H1 (cell line): ENCODE measurements at regions not wholly inside any gene's neighbourhood (a gene's known extent, or its start where the extent isn't known, plus 50 kb on each side); places are given as distances from the start of the nearest gene placed in this dataset.

Source experiments
- CTCF ChIA-PET: fragments of 300-600 bp; sonication (Branson Sonifier 250); formaldehyde crosslinking; loops from one replicate; lab custom pipeline; 2021; ENCODE audit not compliant: partially characterized antibody; lab: Charles Lee
- POLR2A ChIA-PET: fragments of 300-600 bp; sonication (Branson Sonifier 250); formaldehyde crosslinking; loops from one replicate; lab custom pipeline; 2021; ENCODE audit warnings: inconsistent platforms; ENCODE audit not compliant: partially characterized antibody; lab: Charles Lee
- DNase-seq, 2 experiments: peaks; one replicate each; pipeline versions ENCODE4 v3.0.0 to v3.0.0-alpha.2; 2010 to 2022; ENCODE audit warnings: low spot score in 2 of 2, low read depth in 1 of 2, mixed read lengths in 1 of 2
- FAIRE-seq: peaks from 2 replicates; lab custom pipeline; 2011; peaks lifted over from hg19 to GRCh38; lab: Jason Lieb, UNC
- H2AFZ ChIP-seq: 2 replicates; pipeline ENCODE4 v1.8.1; 2012; ENCODE audit warnings: low read length, inconsistent platforms
- H2AK5ac ChIP-seq: 2 replicates; pipeline ENCODE4 v1.6.1; 2013; ENCODE audit warnings: low read depth, low read length
- H2BK120ac ChIP-seq: replicated peaks from 2 replicates; pipeline ENCODE3; 2013; ENCODE audit warnings: low read depth, low read length, inconsistent platforms
- H2BK12ac ChIP-seq: 2 replicates; pipeline ENCODE4 v1.6.1; 2013; ENCODE audit warnings: low read depth, low read length
- H2BK15ac ChIP-seq: 2 replicates; pipeline ENCODE4 v1.6.1; 2013; ENCODE audit warnings: low read length
- H2BK20ac ChIP-seq: 2 replicates; pipeline ENCODE4 v1.6.1; 2013; ENCODE audit warnings: low read length
- H2BK5ac ChIP-seq: 2 replicates; pipeline ENCODE4 v1.6.1; 2013; ENCODE audit warnings: low read depth, low read length
- H3K14ac ChIP-seq: 2 replicates; pipeline ENCODE4 v1.6.1; 2013; ENCODE audit warnings: inconsistent platforms; ENCODE audit not compliant: insufficient read length
- H3K18ac ChIP-seq: 2 replicates; pipeline ENCODE4 v1.6.1; 2013; ENCODE audit warnings: low read length; ENCODE audit errors: extremely low read depth
- H3K23ac ChIP-seq: 2 replicates; pipeline ENCODE4 v1.6.1; 2013; ENCODE audit warnings: inconsistent platforms; ENCODE audit not compliant: insufficient read length
- H3K23me2 ChIP-seq: 2 replicates; pipeline ENCODE4 v1.6.1; 2013; ENCODE audit warnings: low read depth, low read length
- H3K27ac ChIP-seq: 2 replicates; pipeline ENCODE4 v1.6.1; 2011; ENCODE audit warnings: low read depth, low read length, inconsistent platforms
- H3K27me3 ChIP-seq, 4 experiments: replicated peaks in 1 of 4; 1 replicate in 1 of 4; 2 replicates in 3 of 4; pipeline versions ENCODE4 v1.6.1 to v1.8.1; 2011 to 2013; ENCODE audit warnings: low read length in 3 of 4, mild to moderate bottlenecking in 3 of 4, inconsistent platforms in 2 of 4, mixed read lengths in 2 of 4, moderate library complexity in 1 of 4; ENCODE audit not compliant: control insufficient read depth in 3 of 4, insufficient read depth in 3 of 4; ENCODE audit errors: extremely low read depth in 1 of 4
- H3K36me3 ChIP-seq, 4 experiments: 2 replicates each; pipeline versions ENCODE4 v1.6.1 to v1.8.1; 2011 to 2013; ENCODE audit warnings: mild to moderate bottlenecking in 4 of 4, low read length in 3 of 4, moderate library complexity in 2 of 4, control low read depth in 1 of 4, inconsistent platforms in 1 of 4; ENCODE audit not compliant: insufficient read depth in 4 of 4, control insufficient read depth in 2 of 4
- H3K4ac ChIP-seq: replicated peaks from 2 replicates; pipeline ENCODE3; 2013; ENCODE audit warnings: low read length, low read depth, mixed read lengths, inconsistent platforms; ENCODE audit not compliant: insufficient read length
- H3K4me1 ChIP-seq, 4 experiments: replicated peaks in 1 of 4; 1 replicate in 1 of 4; 2 replicates in 3 of 4; pipeline versions ENCODE4 v1.6.1 to v1.8.1; 2011 to 2013; ENCODE audit warnings: low read length in 3 of 4, inconsistent platforms in 2 of 4, mixed read lengths in 1 of 4; ENCODE audit not compliant: insufficient read depth in 4 of 4, control insufficient read depth in 3 of 4
- H3K4me2 ChIP-seq, 2 experiments: 2 replicates each; pipeline versions ENCODE4 v1.6.1 to v1.8.1; 2011 to 2013; ENCODE audit warnings: low read depth in 2 of 2, low read length in 2 of 2, control low read depth in 1 of 2, inconsistent platforms in 1 of 2, mild to moderate bottlenecking in 1 of 2; ENCODE audit not compliant: insufficient read depth in 1 of 2
- H3K4me3 ChIP-seq, 4 experiments: fragments of 200-600, 300-600 bp in 1 of 4; sonication (generic), shearing (Covaris generic), sonication (Bioruptor Twin) in 1 of 4; 2 replicates each; pipeline versions ENCODE4 v1.5.1 to v1.8.1; 2011 to 2016; ENCODE audit warnings: low read length in 4 of 4, low read depth in 3 of 4, control low read depth in 2 of 4, inconsistent platforms in 2 of 4, mild to moderate bottlenecking in 2 of 4, mixed read lengths in 1 of 4, moderate library complexity in 1 of 4; ENCODE audit not compliant: insufficient read depth in 2 of 4; ENCODE audit errors: extremely low read depth in 1 of 4
- H3K56ac ChIP-seq: replicated peaks from 2 replicates; pipeline ENCODE3; 2013; ENCODE audit warnings: low read depth, mild to moderate bottlenecking, mixed read lengths, low read length, inconsistent platforms; ENCODE audit not compliant: insufficient read length
- H3K79me1 ChIP-seq: 2 replicates; pipeline ENCODE4 v1.6.1; 2013; ENCODE audit warnings: low read depth, low read length, control low read depth
- H3K79me2 ChIP-seq, 2 experiments: 2 replicates each; pipeline versions ENCODE4 v1.6.1 to v1.8.1; 2012 to 2013; ENCODE audit warnings: low read length in 2 of 2, mild to moderate bottlenecking in 2 of 2, inconsistent platforms in 1 of 2; ENCODE audit not compliant: insufficient read depth in 2 of 2, control insufficient read depth in 1 of 2
- H3K9ac ChIP-seq, 4 experiments: replicated peaks in 1 of 4; 1 replicate in 1 of 4; 2 replicates in 3 of 4; pipeline versions ENCODE4 v1.6.1 to v1.8.1; 2011 to 2013; ENCODE audit warnings: low read depth in 3 of 4, low read length in 3 of 4, control low read depth in 2 of 4, mild to moderate bottlenecking in 2 of 4, moderate library complexity in 2 of 4, inconsistent platforms in 1 of 4; ENCODE audit errors: extremely low read depth in 1 of 4
- H3K9me3 ChIP-seq, 2 experiments: 2 replicates each; pipeline versions ENCODE4 v1.6.1 to v1.8.1; 2012 to 2013; ENCODE audit warnings: mild to moderate bottlenecking in 2 of 2, moderate library complexity in 2 of 2, control low read depth in 1 of 2, inconsistent platforms in 1 of 2, low read depth in 1 of 2, low read length in 1 of 2, mixed read lengths in 1 of 2; ENCODE audit not compliant: insufficient read depth in 2 of 2
- H4K20me1 ChIP-seq, 2 experiments: replicated peaks in 1 of 2; 2 replicates each; pipeline versions ENCODE3 to v1.8.1; 2011 to 2013; ENCODE audit warnings: inconsistent platforms in 2 of 2, low read length in 2 of 2, mild to moderate bottlenecking in 1 of 2; ENCODE audit not compliant: insufficient read depth in 2 of 2, control insufficient read depth in 1 of 2
- H4K5ac ChIP-seq: 2 replicates; pipeline ENCODE4 v1.6.1; 2013; ENCODE audit warnings: low read length, low read depth, mixed read lengths, inconsistent platforms; ENCODE audit not compliant: insufficient read length
- H4K8ac ChIP-seq: 2 replicates; pipeline ENCODE4 v1.8.0; 2013; ENCODE audit warnings: mild to moderate bottlenecking, moderate library complexity, low read length, inconsistent platforms; ENCODE audit not compliant: insufficient read depth; ENCODE audit errors: extremely low read depth
- H4K91ac ChIP-seq: replicated peaks from 2 replicates; pipeline ENCODE3; 2013; ENCODE audit warnings: low read length, mixed read lengths, inconsistent platforms; ENCODE audit not compliant: insufficient read length
- E2F6 ChIP-seq: IDR thresholded peaks from 2 replicates; pipeline ENCODE4 v1.6.1; 2012; ENCODE audit warnings: inconsistent platforms
- HDAC2 ChIP-seq, 2 experiments: fragments of 300-600 bp in 1 of 2; sonication (generic) in 1 of 2; IDR thresholded peaks; 2 replicates each; pipeline ENCODE4 v1.6.1; 2011 to 2012; ENCODE audit warnings: low read depth in 2 of 2, low read length in 2 of 2, mild to moderate bottlenecking in 2 of 2, moderate library complexity in 2 of 2, borderline replicate concordance in 1 of 2, inconsistent platforms in 1 of 2
- SAP30 ChIP-seq: fragments of 300-600 bp; sonication (generic); IDR thresholded peaks from 2 replicates; pipeline ENCODE4 v1.7.1; 2012; ENCODE audit warnings: low read length, moderate library complexity, mild to moderate bottlenecking, inconsistent platforms; ENCODE audit not compliant: insufficient read depth, insufficient replicate concordance
- SIN3A ChIP-seq, 2 experiments: IDR thresholded peaks in 1 of 2; conservative IDR thresholded peaks in 1 of 2; 2 replicates each; pipeline ENCODE4 v1.6.1; 2011 to 2012; ENCODE audit warnings: low read length in 2 of 2, improper control_type of control experiment in 1 of 2, low read depth in 1 of 2, mild to moderate bottlenecking in 1 of 2
- SUZ12 ChIP-seq: fragments of 200-600 bp; sonication (generic); IDR thresholded peaks from 2 replicates; pipeline ENCODE4 v1.6.1; 2012; ENCODE audit warnings: mild to moderate bottlenecking, inconsistent platforms, low read length, moderate library complexity, mixed read lengths
- TEAD4 ChIP-seq: IDR thresholded peaks from 2 replicates; pipeline ENCODE4 v1.6.1; 2012; ENCODE audit warnings: low read depth, low read length, inconsistent platforms, mixed read lengths
- ZNF274 ChIP-seq: IDR thresholded peaks from 2 replicates; pipeline ENCODE4 v1.7.0; 2012; ENCODE audit warnings: low read length, borderline replicate concordance; ENCODE audit errors: extremely low read depth
- WGBS, 2 experiments: shearing (Covaris generic) in 1 of 2; methylation state at CpG; one replicate each; pipeline versions ENCODE4 v1.1.6 to v1.1.7; 2013 to 2015; ENCODE audit warnings: low lambda C conversion rate in 2 of 2, mixed read lengths in 2 of 2, inconsistent platforms in 1 of 2, low coverage in 1 of 2, missing lambda C conversion rate in 1 of 2; ENCODE audit not compliant: insufficient replicate concordance in 2 of 2, insufficient coverage in 1 of 2, insufficient read length in 1 of 2; ENCODE audit errors: extremely low coverage in 1 of 2, missing lambda C conversion rate in 1 of 2; 5-methylcytosine and 5-hydroxymethylcytosine counted together

GRCh38 chr2:89851583-89851905, 1160.1 kb downstream of the RPIA start:
- H4K20me1 ChIP-seq: no peaks in the 10 kb centered on the region
- no peak for DNase-seq
- H3K9ac ChIP-seq: no peak overlapping the region
- H2AFZ ChIP-seq: no peak overlapping the region
- H3K4ac ChIP-seq: no peak overlapping the region
- no peak overlapping the region for H2BK120ac ChIP-seq
- H3K23me2 ChIP-seq: no peaks in the 10 kb centered on the region
- 85% methylated on average over 1 of the region's 1 CpG; no CpG with 5 or more reads in 1 of the 2 experiments for WGBS, 2 experiments
- no peak overlapping the region for H3K56ac ChIP-seq
- no peak overlapping the region for H2AK5ac ChIP-seq
- H3K4me3 ChIP-seq: no peak overlapping the region
- H4K91ac ChIP-seq: no peak overlapping the region
- H2BK12ac ChIP-seq: no peak overlapping the region
- no peak overlapping the region for H2BK5ac ChIP-seq
- 0 out of 8 replicates have a peak, but pooled peaks cover 0 to 2% (median 0%) of the 10 kb centered on the region in 4 experiments for H3K36me3 ChIP-seq
- no peak overlapping the region for H3K14ac ChIP-seq
- H3K4me2 ChIP-seq: no peak overlapping the region
- TF ChIP-seq SIN3A (conservative IDR thresholded peaks at IDR 0.05 in 1 of 2, IDR thresholded peaks at IDR 0.05 in 1 of 2; ENCODE audit: low read depth in 1 of 2, low read length in 2 of 2) (no peak), SAP30 (no peak), E2F6 (no peak), ZNF274 (no peak), SUZ12 (no peak), TEAD4 (no peak), HDAC2 (IDR thresholded peaks at IDR 0.05; ENCODE audit: borderline replicate concordance in 1 of 2, low read depth in 2 of 2, low read length in 2 of 2) (no peak)
- no peak overlapping the region for H4K5ac ChIP-seq
- H4K8ac ChIP-seq: no peak overlapping the region
- no peak for FAIRE-seq
- peaks cover 47 to 48% of the 10 kb centered on the region in 2 experiments for H3K9me3 ChIP-seq
- CTCF ChIA-PET: no interaction called here
- H3K27me3 ChIP-seq: no peaks in the 10 kb centered on the region; a peak in 2 of 7 replicates
- H2BK15ac ChIP-seq: no peak overlapping the region
- H3K18ac ChIP-seq: no peak overlapping the region
- no peaks in the 10 kb centered on the region for H3K4me1 ChIP-seq
- no peaks in the 10 kb centered on the region for H3K79me1 ChIP-seq
- POLR2A ChIA-PET: no interaction called here
- H3K79me2 ChIP-seq: no peaks in the 10 kb centered on the region
- no peak overlapping the region for H3K23ac ChIP-seq
- H3K27ac ChIP-seq: no peak overlapping the region
- no peak overlapping the region for H2BK20ac ChIP-seq
